ENCODE measurements at regions not wholly inside any gene's neighbourhood (a gene's known extent, or its start where the extent isn't known, plus 50 kb on each side); places are given as distances from the start of the nearest gene placed in this dataset.

DNA sequence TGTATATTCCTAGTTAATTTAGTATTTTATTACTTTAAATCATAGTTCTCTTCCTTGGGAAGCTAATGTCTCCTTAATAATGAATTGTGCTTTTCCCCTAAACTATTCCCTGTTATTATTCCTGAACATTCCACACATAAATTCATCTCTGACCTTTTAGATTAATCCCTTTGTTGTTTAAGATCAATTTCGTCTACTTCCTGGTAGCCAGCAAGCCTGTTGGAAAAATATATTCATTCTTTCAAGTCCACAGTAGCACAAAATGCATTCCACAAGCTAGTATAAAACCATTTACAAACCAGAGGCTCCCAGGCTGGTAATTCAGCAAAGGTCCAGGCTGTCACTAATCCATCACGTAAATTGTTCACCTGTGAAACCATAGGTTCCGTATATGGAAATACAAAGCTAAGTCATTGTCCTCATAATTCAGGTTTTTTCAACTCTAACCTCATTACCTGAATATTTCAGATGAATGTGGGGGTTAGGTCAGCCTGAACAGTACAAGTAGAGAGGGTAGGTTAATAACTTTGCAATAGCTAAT lies 232.7 kb downstream of the SEC23A start:
- TF ChIP-seq, protein P1, sequence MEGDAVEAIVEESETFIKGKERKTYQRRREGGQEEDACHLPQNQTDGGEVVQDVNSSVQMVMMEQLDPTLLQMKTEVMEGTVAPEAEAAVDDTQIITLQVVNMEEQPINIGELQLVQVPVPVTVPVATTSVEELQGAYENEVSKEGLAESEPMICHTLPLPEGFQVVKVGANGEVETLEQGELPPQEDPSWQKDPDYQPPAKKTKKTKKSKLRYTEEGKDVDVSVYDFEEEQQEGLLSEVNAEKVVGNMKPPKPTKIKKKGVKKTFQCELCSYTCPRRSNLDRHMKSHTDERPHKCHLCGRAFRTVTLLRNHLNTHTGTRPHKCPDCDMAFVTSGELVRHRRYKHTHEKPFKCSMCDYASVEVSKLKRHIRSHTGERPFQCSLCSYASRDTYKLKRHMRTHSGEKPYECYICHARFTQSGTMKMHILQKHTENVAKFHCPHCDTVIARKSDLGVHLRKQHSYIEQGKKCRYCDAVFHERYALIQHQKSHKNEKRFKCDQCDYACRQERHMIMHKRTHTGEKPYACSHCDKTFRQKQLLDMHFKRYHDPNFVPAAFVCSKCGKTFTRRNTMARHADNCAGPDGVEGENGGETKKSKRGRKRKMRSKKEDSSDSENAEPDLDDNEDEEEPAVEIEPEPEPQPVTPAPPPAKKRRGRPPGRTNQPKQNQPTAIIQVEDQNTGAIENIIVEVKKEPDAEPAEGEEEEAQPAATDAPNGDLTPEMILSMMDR (IDR thresholded peaks at IDR 0.05 in 2 of 3, conservative IDR thresholded peaks at IDR 0.05 in 1 of 3; ENCODE audit: borderline replicate concordance in 1 of 3, insufficient read depth in 1 of 3, low read depth in 2 of 3, low read length in 2 of 3): no peak
- no peak for TF ChIP-seq CEBPB (IDR thresholded peaks at IDR 0.05; ENCODE audit: low read depth)
- TF ChIP-seq POLR2A (IDR thresholded peaks at IDR 0.05; ENCODE audit: borderline replicate concordance, extremely low read depth, insufficient read depth, insufficient read length): no peak
- TF ChIP-seq SRF (IDR thresholded peaks at IDR 0.05; ENCODE audit: low read depth): no peak

Data from HCT116 (cell line).